NCI-H128 (cell line): ENCODE measurements at regions not wholly inside any gene's neighbourhood (a gene's known extent, or its start where the extent isn't known, plus 50 kb on each side); places are given as distances from the start of the nearest gene placed in this dataset.

Source experiments
- DNase-seq: peaks from one replicate; lab custom pipeline; 2025; ENCODE audit not compliant: unreplicated experiment; lab: John Stamatoyannopoulos, UW

GRCh38 chr5:116695681-116696080 is 121.1 kb upstream of the SEMA6A start:
- no peak for DNase-seq

GRCh38 chr5:116686438-116686837 is 111.8 kb upstream of the SEMA6A start:
- no peak for DNase-seq

GRCh38 chr5:116685931-116686330 is 111.3 kb upstream of the SEMA6A start:
- no peak for DNase-seq

GRCh38 chr5:116685069-116685468 is 110.4 kb upstream of the SEMA6A start:
- DNase-seq: no peak

GRCh38 chr5:116681334-116682013 is 106.9 kb upstream of the SEMA6A start:
- DNase-seq: no peak

GRCh38 chr5:116675626-116675910 is 100.9 kb upstream of the SEMA6A start:
- no peak for DNase-seq

GRCh38 chr5:116674881-116675625 is 100.4 kb upstream of the SEMA6A start:
- DNase-seq: no peak

GRCh38 chr5:116673453-116673852 is 98.8 kb upstream of the SEMA6A start:
- no peak for DNase-seq

GRCh38 chr5:116672203-116672602 is 97.6 kb upstream of the SEMA6A start:
- DNase-seq: no peak

- no peak for DNase-seq
These were observed 96.7 kb upstream of the SEMA6A start for GRCh38 chr5:116671211-116671736.

- no peak for DNase-seq
These were observed 94.8 kb upstream of the SEMA6A start for GRCh38 chr5:116669261-116670031.

GRCh38 chr5:116668390-116668789 is 93.8 kb upstream of the SEMA6A start:
- no peak for DNase-seq

- DNase-seq: no peak
These were observed 92.3 kb upstream of the SEMA6A start for GRCh38 chr5:116666901-116667300.

GRCh38 chr5:116664988-116665387 is 90.4 kb upstream of the SEMA6A start:
- no peak for DNase-seq

GRCh38 chr5:116663081-116663480 is 88.5 kb upstream of the SEMA6A start:
- DNase-seq: no peak

GRCh38 chr5:116661419-116661818 is 86.8 kb upstream of the SEMA6A start:
- DNase-seq: no peak

- DNase-seq: no peak
These were observed 86.3 kb upstream of the SEMA6A start for GRCh38 chr5:116660929-116661328.

- DNase-seq: no peak
These were observed 84.2 kb upstream of the SEMA6A start for GRCh38 chr5:116658830-116659229.

- no peak for DNase-seq
These were observed 83.5 kb upstream of the SEMA6A start for GRCh38 chr5:116658141-116658540.

- no peak for DNase-seq
These were observed 80.8 kb upstream of the SEMA6A start for GRCh38 chr5:116655431-116655830.

- DNase-seq: no peak
These were observed 80.3 kb upstream of the SEMA6A start for GRCh38 chr5:116654925-116655324.

GRCh38 chr5:116652903-116653302 is 78.3 kb upstream of the SEMA6A start:
- DNase-seq: no peak
